Skin of body (tissue), 1 donor: ENCODE measurements at regions not wholly inside any gene's neighbourhood (a gene's known extent, or its start where the extent isn't known, plus 50 kb on each side); places are given as distances from the start of the nearest gene placed in this dataset.

ENCODE experiments used
- DNase-seq: peaks from one replicate; lab custom pipeline; 2025; lab: John Stamatoyannopoulos, UW

DNA sequence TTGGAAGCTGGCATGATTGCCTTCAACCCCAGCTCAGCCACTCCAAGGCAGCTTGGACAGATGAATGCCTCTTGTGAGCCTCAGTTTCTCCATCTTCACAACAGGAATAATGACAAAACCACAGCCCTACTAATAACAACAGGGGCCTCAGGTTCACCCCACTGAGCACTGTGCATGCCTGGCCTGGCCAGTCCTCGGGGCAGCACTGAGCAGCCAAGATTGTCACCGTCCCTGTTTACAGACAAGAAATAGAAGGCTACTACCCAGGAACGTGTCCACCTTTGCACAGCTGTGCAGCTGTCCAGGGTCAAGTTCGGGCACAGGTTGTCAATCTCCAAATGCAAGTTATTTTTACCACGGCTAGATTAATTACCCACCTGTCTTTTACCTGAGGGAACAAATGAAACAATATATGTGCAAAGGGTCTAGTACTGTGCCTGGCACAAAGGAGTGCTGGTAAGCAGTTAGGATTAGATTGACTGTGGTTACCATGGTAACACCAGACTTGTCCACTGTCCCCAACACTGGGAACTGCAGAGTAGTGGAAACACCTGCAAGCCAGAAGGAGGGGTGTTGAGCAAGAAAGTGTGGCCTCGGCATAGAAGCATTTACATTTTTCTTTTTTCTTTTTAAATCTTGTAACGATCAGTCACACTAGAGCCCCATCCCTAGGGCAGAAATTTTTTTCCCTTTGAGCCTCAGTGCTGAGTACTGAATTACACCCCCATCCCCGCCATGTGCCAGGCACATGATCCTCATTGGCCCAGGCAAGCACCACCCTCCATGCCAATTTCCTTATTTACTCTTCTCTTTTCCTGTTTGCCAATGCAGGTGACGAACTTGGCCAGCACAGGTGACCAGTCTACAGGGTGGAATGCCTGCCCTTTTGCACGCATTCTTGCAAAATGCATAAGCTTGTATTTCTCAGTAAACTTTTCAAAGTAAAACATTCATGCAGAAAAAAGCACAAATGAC lies 66.3 kb upstream of the SLC6A6 start:
- DNase-seq = no peak

GRCh38 chr3:14336749-14337598 lies 65.4 kb upstream of the SLC6A6 start:
- DNase-seq = no peak

DNA sequence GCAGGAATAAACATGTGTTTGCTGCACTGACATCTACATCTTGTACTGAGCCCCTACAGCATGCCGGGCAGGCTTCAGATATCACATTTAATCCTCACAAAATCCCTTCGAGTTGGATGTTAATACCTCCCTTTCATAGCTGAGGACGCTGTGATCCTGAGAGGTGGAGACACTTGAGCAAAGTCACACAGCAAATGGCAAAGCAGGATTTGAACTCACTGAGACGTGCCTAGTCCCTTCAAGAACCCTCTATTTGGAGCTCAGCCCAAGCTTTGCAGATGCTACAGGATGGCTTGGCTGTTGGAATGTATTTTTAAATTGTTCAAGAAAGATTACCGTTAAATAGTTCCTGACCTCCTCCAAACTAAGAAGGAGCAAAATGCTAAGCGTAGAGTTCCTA lies 64.6 kb upstream of the SLC6A6 start:
- DNase-seq = no peak

DNA sequence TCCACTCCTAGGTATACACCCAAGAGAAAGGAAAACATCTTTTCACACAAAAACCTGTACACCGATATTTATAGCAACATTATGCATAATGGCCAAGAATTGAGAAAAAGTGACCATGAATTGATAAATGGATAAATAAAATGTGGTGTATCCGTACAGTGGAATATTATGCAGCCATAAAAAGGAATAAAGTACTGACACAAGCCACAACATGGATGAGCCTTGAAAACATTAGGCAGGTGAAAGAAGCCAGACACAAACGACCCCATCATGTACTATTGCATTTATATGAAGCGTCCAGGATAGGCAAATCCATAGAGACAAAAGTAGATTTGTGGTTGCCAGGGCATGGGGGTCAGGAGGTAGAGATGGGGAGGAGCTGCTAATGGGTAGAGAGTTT lies 64.2 kb upstream of the SLC6A6 start:
- DNase-seq = no peak

DNA sequence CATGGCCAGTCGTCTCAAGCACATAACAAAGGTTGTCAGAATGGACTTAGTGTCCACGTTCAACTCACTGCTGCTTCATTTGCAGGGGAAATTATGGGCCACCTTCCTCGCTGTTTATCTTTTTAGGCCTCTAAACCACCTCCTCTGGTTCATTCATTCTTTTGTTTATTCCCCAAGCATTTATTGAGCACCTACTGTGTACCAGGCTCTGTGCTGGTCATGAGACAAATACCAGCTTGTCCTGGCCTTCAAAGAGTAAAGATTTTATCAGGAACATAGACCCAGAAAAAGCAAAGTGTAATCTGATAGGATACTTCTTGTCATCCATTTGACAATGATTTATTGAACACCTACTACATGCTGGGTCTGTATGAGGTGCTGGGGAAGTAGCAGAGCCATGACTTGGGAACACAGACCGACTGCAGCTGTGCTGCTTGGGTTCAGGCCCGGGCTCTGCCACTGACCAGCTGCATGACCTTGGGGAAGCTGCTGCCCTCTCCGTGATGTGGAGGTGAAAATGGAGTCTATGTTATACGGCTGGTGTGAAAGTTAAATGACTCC lies 63.4 kb upstream of the SLC6A6 start:
- no peak for DNase-seq

GRCh38 chr3:14340960-14341708 lies 61.3 kb upstream of the SLC6A6 start:
- no peak for DNase-seq

- DNase-seq = no peak
Observed at GRCh38 chr3:14343338-14344112, 58.9 kb upstream of the SLC6A6 start.

GRCh38 chr3:14344351-14344750 lies 58.1 kb upstream of the SLC6A6 start:
- DNase-seq = no peak

DNA sequence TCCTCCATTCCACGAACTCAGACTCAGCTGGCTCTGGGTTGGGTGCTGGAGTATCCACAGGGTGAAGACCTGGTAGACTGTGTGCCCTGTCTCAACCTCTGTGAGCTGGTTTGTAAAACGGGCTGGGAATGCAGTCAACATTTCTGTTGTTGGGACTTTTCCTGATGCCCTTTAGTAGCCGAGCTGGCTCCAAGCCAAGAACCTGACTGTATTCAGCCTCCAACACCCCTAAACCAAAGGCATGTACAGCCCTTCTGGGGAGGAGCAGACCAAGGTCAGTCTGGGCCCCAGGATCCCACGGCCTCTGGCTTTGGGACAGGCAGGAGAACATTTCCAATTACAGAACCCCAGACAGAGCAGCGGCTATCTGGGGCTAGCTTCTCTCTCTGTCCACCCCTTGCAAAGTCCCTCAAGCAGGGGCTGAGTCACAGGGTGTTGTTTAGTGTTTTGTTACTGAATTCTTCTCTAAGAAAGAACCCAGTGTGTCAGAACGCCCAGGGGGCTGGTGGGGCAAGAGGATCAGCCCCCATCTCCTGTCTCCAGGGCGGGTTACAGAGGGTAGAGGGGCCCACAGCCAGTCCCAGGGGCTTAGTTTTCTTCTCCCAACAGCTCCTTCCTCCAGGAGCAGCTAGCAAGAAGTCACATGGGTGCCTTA lies 56.8 kb upstream of the SLC6A6 start:
- no peak for DNase-seq

- DNase-seq = no peak
Observed at GRCh38 chr3:14346191-14346590, 56.2 kb upstream of the SLC6A6 start.

DNA sequence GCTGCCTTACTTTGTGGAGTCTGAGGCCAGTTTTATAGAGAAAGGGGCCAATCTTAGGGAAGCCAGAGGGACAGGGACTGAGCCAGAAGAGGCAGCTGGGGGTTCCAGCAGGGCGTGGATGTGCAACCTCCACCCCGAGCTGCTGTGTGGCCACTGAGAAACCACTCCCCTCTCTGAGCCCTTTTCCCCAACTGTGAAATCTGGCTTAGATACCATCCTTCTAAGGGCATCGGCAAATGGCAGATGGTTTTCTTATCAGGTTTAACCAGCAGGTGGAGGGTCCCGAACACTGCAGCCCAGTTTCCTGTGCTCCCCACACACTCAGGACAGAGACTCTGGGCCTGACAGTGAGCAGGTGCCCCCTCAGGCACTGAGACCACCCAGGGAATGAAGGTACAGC lies 55.8 kb upstream of the SLC6A6 start:
- DNase-seq = no peak

- no peak for DNase-seq
Observed at GRCh38 chr3:14347110-14347509, 55.3 kb upstream of the SLC6A6 start.

DNA sequence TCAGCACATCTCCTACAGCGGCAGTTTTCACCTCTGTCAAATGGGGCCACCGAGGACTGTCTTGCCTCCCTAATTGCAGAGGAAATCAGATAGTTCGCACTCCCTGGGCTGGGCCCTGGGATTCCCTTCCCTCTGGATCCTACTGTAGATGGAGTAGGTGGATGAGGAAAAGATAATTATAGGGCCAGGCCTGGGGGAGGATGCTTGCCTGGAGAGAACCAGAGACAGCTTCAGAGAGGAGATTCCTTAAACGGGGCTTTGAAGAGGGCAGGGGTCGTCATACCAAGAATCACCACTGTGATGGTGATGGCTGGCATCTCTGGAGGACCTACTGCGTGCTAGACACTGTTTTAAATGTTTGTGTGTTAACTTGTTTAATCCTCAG lies 50.8 kb upstream of the SLC6A6 start:
- DNase-seq = no peak

- no peak for DNase-seq
Observed at GRCh38 chr3:14352002-14352627, 50.3 kb upstream of the SLC6A6 start.
